Hippocampal formation (tissue), 2 donors: ENCODE measurements at regions not wholly inside any gene's neighbourhood (a gene's known extent, or its start where the extent isn't known, plus 50 kb on each side); places are given as distances from the start of the nearest gene placed in this dataset.
"Not testable (repeated sequence)": the region's sequence is repeated elsewhere in the genome, so short reads cannot be mapped to it uniquely, and the experiment has no call there.

Experiments
- DNase-seq, 2 donors: peaks; one replicate each; lab custom pipeline; 2025; lab: John Stamatoyannopoulos, UW

DNA sequence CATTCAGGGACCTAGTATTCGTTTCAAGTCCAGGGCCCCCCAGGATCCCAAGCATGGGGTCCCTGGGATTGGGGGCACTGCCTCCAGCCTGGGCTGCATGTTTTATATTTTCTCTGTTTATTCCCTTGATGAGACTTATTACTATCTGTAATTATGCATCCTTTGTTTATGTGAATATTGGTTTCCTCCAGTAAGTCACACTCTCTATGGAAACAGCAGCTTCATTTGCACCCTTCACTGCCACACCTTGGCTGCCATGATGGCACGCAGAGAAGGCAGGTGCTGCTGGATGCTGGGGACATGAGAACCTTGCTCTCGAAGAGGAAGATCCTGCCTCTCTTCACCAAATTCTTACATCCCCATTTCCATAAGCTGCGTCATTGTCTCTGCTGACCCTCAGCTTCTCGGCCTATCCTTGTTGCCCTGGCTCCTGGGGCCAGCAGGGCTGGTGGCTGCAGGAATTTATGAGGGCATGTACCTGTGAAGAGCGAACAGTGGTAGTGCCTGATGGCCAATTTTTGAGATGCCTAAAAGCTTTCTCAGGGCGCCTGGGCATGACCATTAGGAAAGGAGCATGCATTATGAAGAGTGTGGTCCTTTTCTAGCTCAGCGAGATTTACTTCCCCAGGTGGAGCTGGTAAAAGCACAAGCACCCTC is 479.3 kb upstream of the KLF6 start:
- DNase-seq = no peak

DNA sequence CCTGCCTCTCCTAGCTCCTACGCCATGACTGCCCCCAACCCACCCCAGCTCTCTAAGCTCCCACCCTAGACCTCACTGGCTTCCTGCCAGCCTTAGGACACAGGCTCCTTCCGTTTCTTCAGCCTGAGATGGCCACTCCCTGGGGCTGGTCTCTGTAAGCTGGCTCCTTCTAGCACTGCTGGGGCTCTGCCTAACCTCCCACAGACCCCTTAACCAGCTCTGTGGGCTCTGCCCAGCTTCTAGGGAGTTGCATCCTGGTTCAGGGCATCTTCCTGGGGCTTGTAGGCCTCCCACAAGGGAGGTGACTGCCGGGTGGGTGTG is 478.6 kb upstream of the KLF6 start:
- DNase-seq = no peak

DNA sequence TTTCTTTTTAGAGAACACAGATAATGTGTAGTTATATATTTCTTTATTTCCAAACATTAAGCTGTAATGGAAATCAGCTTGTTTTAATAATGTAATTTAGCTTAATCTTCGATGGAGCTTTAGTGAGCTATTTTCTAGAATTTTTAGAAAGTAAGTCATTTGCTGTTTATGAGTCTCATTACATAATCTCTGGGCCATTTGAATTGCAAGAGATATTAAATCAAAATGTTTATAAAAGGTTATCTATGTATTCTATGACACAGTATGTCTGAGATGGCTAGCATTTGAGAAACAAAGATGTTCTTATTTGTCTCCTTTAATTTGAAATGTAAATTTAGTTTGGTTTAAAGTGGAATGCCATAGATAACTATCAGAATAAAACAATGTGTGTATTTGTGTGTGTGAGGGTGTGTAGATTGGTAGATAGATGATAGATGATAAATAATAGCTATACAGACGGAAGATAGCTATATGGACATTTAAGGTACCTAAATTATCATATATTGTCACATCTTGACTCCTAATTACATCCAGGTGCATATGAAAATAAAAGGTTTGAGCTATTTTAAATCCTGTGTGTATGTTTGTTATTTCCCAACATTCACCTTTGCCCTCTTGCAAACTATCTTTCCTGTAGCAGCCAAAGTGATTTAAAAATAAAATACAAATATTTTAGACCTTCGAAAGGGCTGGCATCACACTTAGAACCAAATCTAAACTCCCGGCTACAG is 478.0 kb upstream of the KLF6 start:
- no peak for DNase-seq

DNA sequence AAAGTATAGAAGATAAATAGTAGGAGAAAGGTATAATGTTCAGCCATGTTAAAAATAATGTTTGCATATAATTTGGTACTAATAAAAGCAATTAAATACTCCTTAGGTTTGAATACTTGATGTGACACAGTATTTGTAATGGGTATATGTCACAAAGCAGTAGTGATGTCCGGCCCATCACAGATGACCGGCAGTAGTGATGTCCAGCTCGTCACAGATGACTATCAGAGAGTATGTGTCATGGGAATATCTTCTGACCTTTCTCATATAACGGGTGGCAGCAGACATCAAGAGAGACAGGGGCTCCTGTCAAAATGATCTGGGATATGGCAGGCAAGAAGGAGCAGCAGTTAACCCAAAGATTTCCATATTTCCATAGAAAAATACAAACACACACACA is 477.4 kb upstream of the KLF6 start:
- DNase-seq = no peak

DNA sequence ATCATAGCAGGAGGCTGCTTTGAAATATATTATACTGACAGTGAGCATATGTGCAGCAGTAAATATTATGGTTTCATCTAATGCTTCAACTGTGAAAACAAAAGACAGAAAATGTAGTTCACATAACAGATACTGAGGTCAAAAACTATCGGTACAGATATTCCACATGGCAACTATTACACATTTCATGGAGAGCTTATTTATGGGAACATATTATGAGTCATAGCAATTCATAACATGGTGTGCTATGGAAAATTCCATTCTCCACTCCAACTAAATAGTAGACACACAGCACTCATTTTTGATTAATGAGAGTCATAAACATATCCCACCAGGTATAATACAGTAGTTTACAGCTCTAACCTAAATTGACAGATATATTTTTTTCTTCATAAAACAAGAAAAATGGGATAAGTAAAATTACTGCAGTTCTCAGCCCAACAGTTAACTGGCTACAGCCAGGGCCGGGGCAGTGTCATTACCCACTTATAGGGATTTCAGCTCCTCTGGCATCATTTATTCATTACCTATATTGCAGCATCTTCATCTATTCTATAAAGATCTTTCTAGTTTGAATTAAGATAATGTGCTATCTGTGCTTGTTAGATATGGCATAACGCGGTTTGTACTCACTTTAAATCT is 475.6 kb upstream of the KLF6 start:
- no peak for DNase-seq

DNA sequence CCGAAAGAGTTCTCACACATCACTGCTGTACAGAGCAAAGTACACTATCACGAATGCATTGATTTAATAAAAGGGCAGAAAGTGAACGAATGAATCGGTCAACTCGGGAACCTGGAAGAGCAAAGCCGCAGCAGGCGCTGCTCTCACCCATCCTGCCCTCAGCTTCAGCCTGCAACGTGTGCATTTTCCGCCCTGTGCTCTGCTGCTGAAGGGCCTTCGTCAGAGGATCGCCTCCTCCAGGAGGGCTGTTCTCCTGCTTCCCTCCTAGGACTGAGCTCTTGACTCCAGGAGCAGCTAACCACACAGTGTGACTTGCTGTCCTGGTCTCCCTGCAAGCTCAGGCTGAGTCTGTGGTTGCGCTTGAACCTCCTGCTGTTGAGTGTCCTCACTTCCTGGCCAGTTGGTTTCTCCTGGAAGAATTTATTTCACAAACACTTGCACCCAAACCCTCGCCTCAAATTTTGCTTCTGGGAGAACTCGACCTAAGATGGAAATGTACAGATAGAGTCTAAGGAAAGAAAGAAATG is 473.0 kb upstream of the KLF6 start:
- DNase-seq = no peak

DNA sequence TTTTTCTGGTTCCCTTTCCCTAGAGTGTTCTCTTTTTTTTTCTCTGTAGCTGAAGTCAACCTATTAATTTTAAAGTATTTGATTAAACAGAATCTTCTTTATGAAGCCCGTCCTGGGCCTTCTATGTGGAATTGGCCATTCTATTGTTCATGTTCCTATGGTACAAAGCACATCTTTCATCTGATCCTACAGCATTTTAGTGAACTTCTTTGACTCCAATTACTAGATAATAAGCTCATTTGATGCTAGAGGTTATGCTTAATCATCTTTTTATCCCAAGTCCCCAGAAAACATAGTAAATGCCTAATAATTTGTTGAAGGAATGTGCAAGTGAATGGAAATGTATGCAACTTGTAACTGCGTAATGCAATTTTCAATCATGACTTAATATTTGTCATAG is 472.0 kb upstream of the KLF6 start:
- DNase-seq = no peak

DNA sequence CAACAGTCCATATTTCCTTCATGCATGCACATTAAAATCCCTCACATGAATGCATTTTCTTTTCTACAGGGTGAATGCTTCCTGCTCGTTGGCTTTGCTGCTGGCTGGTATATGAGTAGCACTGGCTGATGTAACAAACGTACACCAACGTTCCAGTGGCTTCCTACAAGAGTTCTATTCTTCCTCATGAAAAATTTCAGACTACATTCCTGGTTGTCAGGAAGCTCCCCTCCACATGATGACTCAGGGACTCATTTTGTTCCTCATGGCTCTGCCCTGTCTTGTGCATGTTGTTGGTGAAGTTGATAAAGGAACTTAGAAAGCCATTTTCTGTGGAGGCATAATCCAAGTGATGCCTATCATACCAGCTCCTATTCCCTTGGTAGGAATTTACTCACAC is 470.7 kb upstream of the KLF6 start:
- no peak for DNase-seq

DNA sequence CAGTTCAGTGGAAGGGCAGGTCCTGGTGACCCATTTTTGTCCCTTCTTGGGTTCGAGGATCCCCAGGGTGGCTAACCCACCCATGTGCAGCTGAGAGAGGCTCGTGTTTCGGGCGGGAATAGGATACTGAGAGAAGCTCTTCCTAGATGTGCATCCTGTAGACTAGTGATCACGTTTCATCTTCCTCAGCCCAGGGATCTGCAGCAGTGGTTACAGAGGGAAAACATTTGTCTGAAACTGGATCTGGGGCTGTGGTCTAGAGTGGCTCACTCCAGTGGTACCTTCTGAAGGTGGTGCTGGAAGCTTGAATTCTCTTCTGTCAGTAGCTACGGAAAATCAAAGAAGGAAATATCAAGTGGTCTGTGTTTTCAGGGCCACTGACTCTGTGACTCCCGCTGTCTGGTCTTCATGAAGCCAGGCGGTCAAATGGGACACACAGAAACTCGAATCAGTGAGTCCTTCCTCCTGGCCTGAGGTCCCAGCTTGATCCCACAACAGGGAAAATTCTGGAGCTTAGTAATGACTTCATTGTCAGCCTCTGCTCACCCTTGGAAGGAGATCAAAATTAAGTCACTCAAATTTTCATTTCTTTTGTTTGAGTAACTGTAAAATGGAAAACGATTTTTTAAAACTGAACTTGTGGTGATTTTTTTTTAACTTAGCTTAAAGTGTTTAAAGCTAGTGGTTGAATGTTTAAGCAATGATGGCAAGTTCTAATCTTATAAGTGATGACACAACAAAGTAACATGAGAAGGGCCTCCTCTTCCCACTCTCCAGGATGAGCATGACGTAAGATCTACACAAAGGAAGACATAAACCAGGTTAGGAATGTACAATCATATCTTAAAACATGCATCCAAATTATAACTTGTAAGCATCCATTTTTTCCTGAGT is 469.3 kb upstream of the KLF6 start:
- no peak for DNase-seq

DNA sequence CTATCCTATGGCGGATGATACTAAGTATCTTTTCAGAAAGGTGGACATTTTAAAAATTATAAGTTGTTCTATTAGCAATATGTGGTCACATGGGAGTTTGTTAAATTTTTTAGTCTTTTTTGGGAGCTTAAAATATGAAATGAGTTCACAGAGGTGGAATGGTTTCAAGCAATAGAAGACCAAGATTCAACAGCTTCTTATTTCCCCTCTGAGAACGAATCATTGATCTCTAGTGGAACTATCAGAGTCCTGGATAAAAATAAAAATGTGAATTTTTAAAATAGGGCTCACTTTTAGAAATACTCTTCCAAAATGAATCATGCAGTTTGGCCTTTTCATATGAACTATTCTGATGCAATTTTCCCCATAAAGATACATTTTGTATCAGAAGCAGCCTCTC is 467.7 kb upstream of the KLF6 start:
- no peak for DNase-seq

DNA sequence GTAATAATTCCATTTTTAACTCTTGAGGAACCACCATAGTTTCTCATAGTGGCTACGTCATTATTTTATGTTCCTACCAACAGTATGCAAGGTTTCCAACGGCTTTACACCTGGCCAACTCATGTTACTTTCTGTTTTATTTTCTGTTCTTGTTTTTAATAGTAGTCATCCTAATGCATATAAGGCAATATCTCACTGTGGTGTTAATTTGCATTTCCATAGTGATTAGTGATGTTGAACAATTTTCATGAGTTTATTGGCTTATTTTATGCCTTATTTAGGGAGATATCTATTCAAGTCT is 465.5 kb upstream of the KLF6 start:
- no peak for DNase-seq

DNA sequence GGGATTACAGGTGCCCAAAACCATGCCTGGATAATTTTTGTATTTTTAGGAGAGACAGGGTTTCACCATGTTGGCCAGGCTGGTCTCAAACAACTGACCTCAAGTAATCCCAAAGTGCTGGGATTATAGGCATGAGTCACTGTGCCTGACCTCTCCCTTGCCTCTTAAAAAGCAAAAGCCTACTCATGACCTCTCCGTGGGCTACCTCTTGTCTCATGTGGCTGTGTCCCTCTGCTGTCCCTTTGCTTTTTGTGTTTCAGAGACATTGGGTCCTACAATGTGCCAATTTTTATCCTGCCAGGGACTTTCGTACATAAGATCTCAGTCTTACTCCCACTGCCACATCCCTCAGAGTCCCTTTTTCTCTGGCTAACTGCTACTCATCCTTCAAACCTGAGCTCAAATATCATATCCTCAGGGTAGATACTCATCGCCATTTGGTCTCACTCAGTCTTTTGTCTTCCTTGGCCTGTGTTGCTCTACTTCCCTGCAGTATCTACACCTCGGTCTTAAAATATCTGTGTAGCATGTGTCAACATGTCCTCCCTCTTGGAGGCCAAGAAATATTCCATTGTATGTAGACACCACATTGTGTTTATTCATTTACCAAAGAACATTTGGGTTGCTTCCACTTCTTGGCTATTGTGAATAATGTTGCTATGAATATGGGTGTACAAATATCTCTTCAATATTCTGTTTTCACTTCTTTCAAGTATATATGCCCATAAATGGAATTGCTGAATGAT is 465.0 kb upstream of the KLF6 start:
- no peak for DNase-seq

DNA sequence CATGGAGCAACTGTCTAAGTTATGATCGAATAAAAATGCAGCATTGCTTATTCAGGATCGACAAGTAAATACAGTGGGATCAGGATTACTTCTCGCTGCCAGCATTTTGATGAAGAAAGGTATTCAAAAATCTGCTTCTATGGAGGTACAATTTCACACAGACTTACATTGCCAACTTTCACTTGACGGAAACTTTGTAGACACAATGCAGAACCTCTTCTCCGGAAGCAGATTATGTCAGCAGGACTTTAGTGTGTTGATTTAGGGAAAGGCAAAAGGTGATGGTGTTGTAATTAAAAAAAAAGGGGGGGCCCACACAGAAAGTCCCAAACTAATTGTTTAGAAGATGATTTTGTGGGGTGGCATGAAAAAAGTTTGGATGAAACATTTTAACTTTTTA is 462.4 kb upstream of the KLF6 start:
- no peak for DNase-seq

DNA sequence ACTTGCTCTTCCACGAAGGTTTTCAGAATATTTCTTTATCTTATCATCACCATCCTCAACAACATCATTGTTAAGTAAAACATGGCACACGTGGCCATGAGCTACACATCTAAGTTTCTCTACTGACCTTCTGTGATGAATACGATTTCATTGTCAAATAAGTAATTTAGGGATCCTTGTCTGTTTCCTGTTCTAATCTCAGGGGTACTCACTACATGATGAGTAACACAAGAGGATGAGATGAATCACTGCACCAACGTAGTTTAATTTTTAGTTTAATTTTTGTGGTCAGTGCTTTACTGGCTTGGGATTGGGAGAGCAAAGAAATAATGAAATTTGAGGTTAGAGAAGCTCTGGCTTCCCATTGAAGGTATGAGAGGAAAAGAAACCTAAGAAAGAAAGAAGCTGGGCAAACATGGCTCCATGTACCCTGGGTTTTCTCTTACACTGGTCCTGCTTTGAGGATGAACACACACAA is 461.9 kb upstream of the KLF6 start:
- DNase-seq = no peak

DNA sequence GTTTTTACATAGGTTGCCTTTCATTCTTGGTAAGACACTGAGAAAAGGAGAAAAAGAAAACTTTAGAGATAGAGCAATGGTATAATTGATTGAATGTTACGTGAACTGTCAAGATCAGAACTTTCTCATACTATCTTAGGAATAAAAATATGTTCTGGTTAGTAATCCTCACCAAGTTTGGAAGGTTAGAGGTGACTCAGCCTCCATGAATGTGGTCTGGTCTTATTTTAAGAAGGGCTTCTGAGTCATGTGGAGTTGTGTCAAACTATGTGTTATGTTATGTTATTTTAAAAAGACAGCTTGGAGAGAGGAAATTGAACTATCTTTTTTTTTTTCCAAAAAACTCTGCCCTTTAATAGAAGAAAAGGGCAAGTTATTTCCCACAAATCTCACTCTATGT is 458.6 kb upstream of the KLF6 start:
- DNase-seq = no peak

DNA sequence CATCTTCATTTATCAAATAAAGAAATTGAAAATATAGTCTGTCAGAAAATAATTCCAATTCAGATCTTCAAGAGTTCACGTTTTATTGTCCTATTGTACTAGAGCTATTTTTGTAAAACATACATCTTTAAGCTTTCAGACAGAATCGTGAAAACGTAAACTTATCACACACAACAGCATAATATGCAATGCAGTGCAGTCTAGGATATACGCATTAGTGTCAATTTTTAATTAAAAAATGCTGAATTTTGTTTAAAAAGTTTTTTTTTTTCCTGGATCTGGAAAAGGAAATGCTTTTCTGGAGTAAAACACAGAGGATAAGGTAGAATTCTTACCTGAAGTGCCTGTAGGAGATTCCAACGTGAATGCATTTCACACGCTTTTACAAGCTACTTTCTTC is 458.2 kb upstream of the KLF6 start:
- DNase-seq = no peak

DNA sequence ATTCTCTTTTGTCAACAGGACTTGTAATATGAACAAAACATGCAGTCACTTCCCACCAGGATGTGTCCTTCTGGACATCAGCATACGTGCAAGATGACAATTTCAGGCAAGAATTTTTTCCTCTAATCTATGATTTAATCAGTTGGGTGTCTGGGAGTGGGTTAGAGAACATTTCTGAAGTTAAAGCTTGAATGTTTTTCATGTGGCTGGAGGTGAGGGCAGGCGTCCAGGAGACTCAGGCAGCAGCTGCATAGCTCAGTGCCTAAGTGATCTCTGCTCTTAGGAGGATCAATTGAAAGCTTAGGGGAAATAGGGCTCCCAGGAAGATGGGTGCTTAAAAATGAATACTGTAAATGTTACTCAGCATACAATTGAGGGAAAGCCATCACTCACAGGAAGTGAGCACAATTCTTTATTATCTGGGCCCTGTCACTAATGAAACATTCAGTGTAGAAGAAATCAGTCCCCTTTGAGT is 457.6 kb upstream of the KLF6 start:
- DNase-seq = no peak

DNA sequence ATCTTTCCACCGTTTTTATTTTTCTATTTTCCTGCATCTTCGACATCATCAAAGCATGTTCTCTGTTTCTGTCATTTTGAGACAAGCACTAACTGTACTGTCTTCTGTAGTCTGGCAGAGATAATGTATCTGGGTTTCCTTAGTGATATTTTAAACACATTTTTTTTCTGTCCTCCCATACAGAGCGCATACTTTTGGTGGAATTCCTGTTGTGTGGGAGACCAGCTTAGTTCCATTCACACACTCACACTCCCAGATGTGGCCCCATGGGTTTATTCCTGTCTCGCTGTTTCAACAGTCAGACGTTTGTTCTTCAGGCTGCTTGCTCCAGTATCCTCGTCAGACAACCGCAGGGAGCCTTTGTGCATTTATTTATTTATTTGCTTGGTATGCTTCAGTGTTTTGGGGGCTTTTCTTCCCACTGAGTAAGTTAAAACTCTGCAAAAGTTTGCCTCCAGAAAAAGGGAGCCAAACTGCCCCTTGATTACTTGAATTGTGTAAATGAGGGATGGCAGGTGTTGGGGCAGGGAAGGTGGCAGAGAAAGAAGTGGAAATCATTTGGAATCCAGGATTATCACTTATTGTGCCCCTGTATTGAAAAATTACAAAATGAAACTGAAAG is 456.8 kb upstream of the KLF6 start:
- no peak for DNase-seq

DNA sequence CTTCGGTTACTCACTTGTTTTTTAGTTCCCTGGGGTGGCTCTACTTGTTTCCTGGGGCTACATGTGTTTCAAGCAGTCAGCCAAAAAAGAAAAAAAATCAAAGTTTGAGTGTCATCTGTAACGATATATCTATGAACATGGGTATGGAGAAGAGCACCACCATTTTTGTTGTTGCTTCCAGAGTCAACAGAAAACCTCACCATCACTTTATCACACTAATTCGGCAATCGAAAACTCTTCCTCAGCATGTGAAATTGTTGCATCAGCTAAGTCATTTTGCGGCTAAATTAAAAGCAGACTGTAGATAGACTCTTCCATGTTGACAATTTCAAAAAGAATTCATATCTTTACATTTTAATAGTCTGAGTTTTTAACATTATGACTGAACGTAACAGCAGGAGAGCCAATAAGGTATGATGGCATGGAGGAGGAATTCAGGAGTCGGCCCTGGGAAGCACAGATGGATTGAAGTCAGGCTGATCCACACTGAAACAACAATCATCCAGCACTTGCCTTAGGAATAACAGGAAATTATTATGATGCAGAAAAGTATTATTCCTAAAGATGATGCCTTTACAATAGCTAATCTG is 455.7 kb upstream of the KLF6 start:
- DNase-seq = no peak

DNA sequence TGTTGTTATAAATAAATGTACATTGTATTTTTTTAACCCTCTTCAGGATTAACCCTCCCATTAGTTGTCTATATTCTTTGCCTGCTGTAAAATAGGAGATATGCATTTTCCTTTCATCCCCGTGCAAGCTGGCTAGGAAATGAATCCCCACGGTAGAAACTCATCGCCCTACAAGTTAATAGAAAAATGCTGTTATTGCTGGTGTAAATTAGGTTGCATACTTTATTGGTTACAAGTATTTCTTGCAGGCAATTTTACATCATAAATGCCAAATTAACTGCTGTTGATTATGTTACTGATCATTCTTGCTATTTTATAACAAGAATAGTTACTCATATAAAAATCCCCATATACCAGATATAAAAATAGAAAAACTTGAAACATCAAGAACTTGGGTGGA is 454.2 kb upstream of the KLF6 start:
- no peak for DNase-seq

DNA sequence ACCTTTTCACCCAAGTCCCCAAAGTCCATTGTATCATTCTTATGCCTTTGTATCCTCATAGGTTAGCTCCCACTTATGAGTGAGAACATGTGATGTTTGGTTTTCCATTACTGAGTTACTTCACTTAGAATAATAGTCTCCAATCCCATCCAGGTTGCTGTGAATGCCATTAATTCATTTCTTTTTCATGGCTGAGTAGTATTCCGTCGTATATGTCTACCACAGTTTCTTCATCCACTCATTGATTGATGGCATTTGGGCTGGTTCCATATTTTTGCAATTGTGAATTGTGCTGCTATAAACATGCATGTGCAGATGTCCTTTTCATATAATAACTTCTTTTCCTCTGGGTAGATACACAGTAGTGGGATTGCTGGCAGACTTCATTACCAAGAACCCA is 451.9 kb upstream of the KLF6 start:
- not testable (repeated sequence) for DNase-seq
